ENCODE measurements at regions not wholly inside any gene's neighbourhood (a gene's known extent, or its start where the extent isn't known, plus 50 kb on each side); places are given as distances from the start of the nearest gene placed in this dataset.

DNA sequence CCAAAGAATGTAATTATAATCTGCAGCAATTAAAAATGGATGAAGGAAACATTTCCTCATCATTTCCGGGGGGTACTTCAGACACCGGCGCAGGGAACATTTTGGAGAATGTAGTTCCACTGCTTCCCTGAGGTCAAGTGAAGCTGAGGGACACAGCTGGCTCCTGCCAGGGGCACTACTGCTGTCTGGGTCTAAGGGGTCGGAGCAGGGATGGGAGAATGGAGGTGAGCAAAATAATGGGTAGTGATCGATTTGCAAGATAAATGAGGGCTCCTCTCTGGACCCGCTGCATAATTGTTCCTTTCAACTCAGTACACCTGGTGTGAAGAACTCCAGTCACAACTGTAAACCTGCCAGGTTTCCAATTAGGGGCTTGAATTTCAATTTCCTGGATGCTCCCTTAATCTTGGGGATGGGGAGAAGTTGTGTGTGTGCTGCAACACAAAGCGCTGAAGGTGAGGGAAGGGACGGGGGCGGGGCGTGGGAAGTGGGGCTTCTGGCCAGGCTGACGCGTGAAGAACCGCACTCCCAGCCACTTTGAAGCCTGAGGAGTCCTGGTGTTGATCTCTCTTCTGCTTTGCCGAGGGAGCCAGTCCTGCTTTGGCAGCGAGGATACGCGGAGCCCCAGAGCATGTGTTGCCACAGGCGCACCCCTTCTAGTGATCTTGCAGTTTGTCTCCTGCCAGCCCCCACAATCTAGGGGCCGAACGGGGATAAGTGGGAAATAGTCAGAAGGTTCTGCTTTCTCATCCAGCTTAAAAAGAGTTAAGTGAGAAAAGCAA lies 57.9 kb upstream of the PCDH8 start:
- peaks cover 55 to 61% of the 10 kb centered on the region in 2 experiments for H3K4me1 Mint-ChIP-seq

More for the DNA sequence above, 57.9 kb upstream of the PCDH8 start:
- H3K4me1 ChIP-seq (ENCODE audit: insufficient read depth, low read length), result peaks cover 15% of the 10 kb centered on the region; the same call in 1 of the 2 replicates
- H3K14ac ChIP-seq (ENCODE audit: insufficient read depth, low read length), result no peak overlapping the region
- Mint-ChIP-seq H3K36me3 (ENCODE audit: insufficient read depth in 1 of 3, low read depth in 3 of 3) (no peaks in the 10 kb centered on the region), H3K27me3 (ENCODE audit: low read depth) (peaks cover 15% of the 10 kb centered on the region), H3K9me3 (no peaks in the 10 kb centered on the region), H3K27ac (peak overlapping the region in 2 of 3 experiments; percentile 41 to 85; a peak in 2 of 7 replicates), H3K4me3 (peak overlapping the region in 1 of 2 experiments; percentile 57; a peak in 3 of 5 replicates)
- no peak overlapping the region for H2BK12ac ChIP-seq (ENCODE audit: insufficient read length, low read depth, low read length)
- H3K27ac ChIP-seq (ENCODE audit: insufficient read length, low read depth, low read length), result no peak overlapping the region
- no peak overlapping the region for H2AK5ac ChIP-seq (ENCODE audit: insufficient read length, low read length)
- no peak overlapping the region for H4K8ac ChIP-seq (replicated peaks; ENCODE audit: insufficient read length, low read depth, low read length)
- H3K18ac ChIP-seq (ENCODE audit: insufficient read length, low read depth, low read length), result no peak overlapping the region
- no peak overlapping the region for H3K56ac ChIP-seq (ENCODE audit: insufficient read length, low read depth, low read length)
- H3T11ph ChIP-seq (ENCODE audit: low read length), result no peak overlapping the region
- H2AFZ ChIP-seq (ENCODE audit: low read length), result no peak overlapping the region
- H2BK15ac ChIP-seq (ENCODE audit: low read depth, low read length), result no peak overlapping the region
- H2BK20ac ChIP-seq (ENCODE audit: low read depth, low read length, poor library complexity, severe bottlenecking), result no peak overlapping the region
- TF ChIP-seq, protein P1, sequence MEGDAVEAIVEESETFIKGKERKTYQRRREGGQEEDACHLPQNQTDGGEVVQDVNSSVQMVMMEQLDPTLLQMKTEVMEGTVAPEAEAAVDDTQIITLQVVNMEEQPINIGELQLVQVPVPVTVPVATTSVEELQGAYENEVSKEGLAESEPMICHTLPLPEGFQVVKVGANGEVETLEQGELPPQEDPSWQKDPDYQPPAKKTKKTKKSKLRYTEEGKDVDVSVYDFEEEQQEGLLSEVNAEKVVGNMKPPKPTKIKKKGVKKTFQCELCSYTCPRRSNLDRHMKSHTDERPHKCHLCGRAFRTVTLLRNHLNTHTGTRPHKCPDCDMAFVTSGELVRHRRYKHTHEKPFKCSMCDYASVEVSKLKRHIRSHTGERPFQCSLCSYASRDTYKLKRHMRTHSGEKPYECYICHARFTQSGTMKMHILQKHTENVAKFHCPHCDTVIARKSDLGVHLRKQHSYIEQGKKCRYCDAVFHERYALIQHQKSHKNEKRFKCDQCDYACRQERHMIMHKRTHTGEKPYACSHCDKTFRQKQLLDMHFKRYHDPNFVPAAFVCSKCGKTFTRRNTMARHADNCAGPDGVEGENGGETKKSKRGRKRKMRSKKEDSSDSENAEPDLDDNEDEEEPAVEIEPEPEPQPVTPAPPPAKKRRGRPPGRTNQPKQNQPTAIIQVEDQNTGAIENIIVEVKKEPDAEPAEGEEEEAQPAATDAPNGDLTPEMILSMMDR (conservative IDR thresholded peaks at IDR 0.05), result no peak
- no peaks in the 10 kb centered on the region; the same call in 1 of the 2 replicates for H3K27me3 ChIP-seq (ENCODE audit: insufficient read depth, low read length)
- peak; percentile 51 for DNase-seq
- H3K9ac ChIP-seq (ENCODE audit: extremely low read depth, insufficient read length, low read length), result no peak overlapping the region
- WGBS (ENCODE audit: extremely low coverage, insufficient read length, low lambda C conversion rate), result no CpG with 5 or more reads among the region's 20 CpGs
- no peak overlapping the region for H3K23ac ChIP-seq (ENCODE audit: insufficient read length, low read depth, low read length)
- no peak overlapping the region for H4K91ac ChIP-seq (ENCODE audit: insufficient read length, low read depth, low read length)
- H4K5ac ChIP-seq (ENCODE audit: insufficient read length, low read depth, low read length), result no peak overlapping the region
- no peak overlapping the region for H2BK5ac ChIP-seq (ENCODE audit: insufficient read length, low read length)
- no peak overlapping the region for H2BK120ac ChIP-seq (ENCODE audit: low read depth, low read length, poor library complexity, severe bottlenecking)
- no peaks in the 10 kb centered on the region for H3K23me2 ChIP-seq (ENCODE audit: insufficient read length, low read depth, low read length, poor library complexity, severe bottlenecking)
- no peaks in the 10 kb centered on the region for H3K79me1 ChIP-seq (ENCODE audit: insufficient read depth, low read depth, low read length, poor library complexity, severe bottlenecking)
- no peak overlapping the region for H3K4ac ChIP-seq (ENCODE audit: low read depth, low read length)
- no peaks in the 10 kb centered on the region for H3K9me3 ChIP-seq (ENCODE audit: control insufficient read depth, low read depth, low read length)
- H3K4me2 ChIP-seq (ENCODE audit: insufficient read depth, insufficient read length, low read length), result peak overlapping the region; percentile 7
- no peaks in the 10 kb centered on the region for H4K20me1 ChIP-seq (ENCODE audit: control insufficient read depth, insufficient read depth, insufficient read length)
- no peaks in the 10 kb centered on the region for H3K79me2 ChIP-seq (ENCODE audit: insufficient read depth, low read length)
